ENCODE measurements at regions not wholly inside any gene's neighbourhood (a gene's known extent, or its start where the extent isn't known, plus 50 kb on each side); places are given as distances from the start of the nearest gene placed in this dataset.

GRCh38 chr3:73681198-73681597 lies 56.5 kb upstream of the PDZRN3 start:
- no peak overlapping the region for H3K4me3 ChIP-seq (ENCODE audit: low read depth, low read length, poor library complexity, severe bottlenecking)
- no peaks in the 10 kb centered on the region for H4K20me1 ChIP-seq (ENCODE audit: insufficient read depth, low read length)
- no peaks in the 10 kb centered on the region for H3K79me2 ChIP-seq (ENCODE audit: insufficient read depth, low read length)
- H3K9ac ChIP-seq (ENCODE audit: low read length) = no peak overlapping the region
- H3K9me3 ChIP-seq (ENCODE audit: low read length) = no peaks in the 10 kb centered on the region
- no peak overlapping the region for H3K27ac ChIP-seq (ENCODE audit: low read depth, low read length, poor library complexity, severe bottlenecking)
- no peaks in the 10 kb centered on the region for H3F3A ChIP-seq (ENCODE audit: insufficient read depth, low read length)
- no peaks in the 10 kb centered on the region for H3K4me1 ChIP-seq (ENCODE audit: insufficient read depth, low read length, severe bottlenecking)
- H2AFZ ChIP-seq (ENCODE audit: low read length) = no peak overlapping the region
- H3K36me3 ChIP-seq (ENCODE audit: insufficient read depth, low read length) = no peaks in the 10 kb centered on the region
- TF ChIP-seq CTCF (IDR thresholded peaks at IDR 0.05; ENCODE audit: low read length) = no peak
- no peak for TF ChIP-seq EZH2 (IDR thresholded peaks at IDR 0.05; ENCODE audit: borderline replicate concordance, low read length)
- no peaks in the 10 kb centered on the region for H3K27me3 ChIP-seq (ENCODE audit: insufficient read depth, low read length)
- H3K9me2 ChIP-seq (ENCODE audit: low read depth, low read length) = no peaks in the 10 kb centered on the region
- no peak overlapping the region for H3K4me2 ChIP-seq (ENCODE audit: low read length)

GRCh38 chr3:73680391-73681095 lies 55.8 kb upstream of the PDZRN3 start:
- Histone ChIP-seq H2AFZ (ENCODE audit: low read length) (no peak overlapping the region), H3K4me2 (ENCODE audit: low read length) (no peak overlapping the region), H3K27ac (ENCODE audit: low read depth, low read length, poor library complexity, severe bottlenecking) (no peak overlapping the region), H3K79me2 (ENCODE audit: insufficient read depth, low read length) (no peaks in the 10 kb centered on the region), H3K9me3 (ENCODE audit: low read length) (no peaks in the 10 kb centered on the region), H3K9ac (ENCODE audit: low read length) (no peak overlapping the region), H3K36me3 (ENCODE audit: insufficient read depth, low read length) (no peaks in the 10 kb centered on the region), H3K27me3 (ENCODE audit: insufficient read depth, low read length) (no peaks in the 10 kb centered on the region), H3K4me3 (ENCODE audit: low read depth, low read length, poor library complexity, severe bottlenecking) (no peak overlapping the region), H3F3A (ENCODE audit: insufficient read depth, low read length) (no peaks in the 10 kb centered on the region), H4K20me1 (ENCODE audit: insufficient read depth, low read length) (no peaks in the 10 kb centered on the region), H3K9me2 (ENCODE audit: low read depth, low read length) (no peaks in the 10 kb centered on the region), H3K4me1 (ENCODE audit: insufficient read depth, low read length, severe bottlenecking) (no peaks in the 10 kb centered on the region)
- TF ChIP-seq CTCF (IDR thresholded peaks at IDR 0.05; ENCODE audit: low read length) = no peak
- TF ChIP-seq EZH2 (IDR thresholded peaks at IDR 0.05; ENCODE audit: borderline replicate concordance, low read length) = no peak

- Histone ChIP-seq H3K4me3 (ENCODE audit: low read depth, low read length, poor library complexity, severe bottlenecking) (no peak overlapping the region), H3K9ac (ENCODE audit: low read length) (no peak overlapping the region), H3K27me3 (ENCODE audit: insufficient read depth, low read length) (no peaks in the 10 kb centered on the region), H3K9me2 (ENCODE audit: low read depth, low read length) (no peaks in the 10 kb centered on the region), H3K27ac (ENCODE audit: low read depth, low read length, poor library complexity, severe bottlenecking) (no peak overlapping the region), H4K20me1 (ENCODE audit: insufficient read depth, low read length) (no peaks in the 10 kb centered on the region), H3F3A (ENCODE audit: insufficient read depth, low read length) (no peaks in the 10 kb centered on the region), H3K79me2 (ENCODE audit: insufficient read depth, low read length) (no peaks in the 10 kb centered on the region), H3K9me3 (ENCODE audit: low read length) (no peaks in the 10 kb centered on the region), H3K4me2 (ENCODE audit: low read length) (no peak overlapping the region), H2AFZ (ENCODE audit: low read length) (no peak overlapping the region), H3K36me3 (ENCODE audit: insufficient read depth, low read length) (no peaks in the 10 kb centered on the region), H3K4me1 (ENCODE audit: insufficient read depth, low read length, severe bottlenecking) (no peaks in the 10 kb centered on the region)
- TF ChIP-seq CTCF (IDR thresholded peaks at IDR 0.05; ENCODE audit: low read length) (no peak), EZH2 (IDR thresholded peaks at IDR 0.05; ENCODE audit: borderline replicate concordance, low read length) (no peak)
Observed at GRCh38 chr3:73677336-73678024, 52.7 kb upstream of the PDZRN3 start.
